ENCODE measurements at regions not wholly inside any gene's neighbourhood (a gene's known extent, or its start where the extent isn't known, plus 50 kb on each side); places are given as distances from the start of the nearest gene placed in this dataset.

- no peak for DNase-seq
Measured at GRCh38 chr9:87290241-87291052, 207.2 kb upstream of the DAPK1 start.

- no peak for DNase-seq
Measured at GRCh38 chr9:87292449-87293191, 205.0 kb upstream of the DAPK1 start.

- DNase-seq, result no peak
Measured at GRCh38 chr9:87294126-87294525, 203.5 kb upstream of the DAPK1 start.

GRCh38 chr9:87300915-87301314 lies 196.8 kb upstream of the DAPK1 start:
- no peak for DNase-seq

GRCh38 chr9:87301371-87301770 lies 196.3 kb upstream of the DAPK1 start:
- DNase-seq, result no peak

- DNase-seq, result no peak
Measured at GRCh38 chr9:87305151-87305550, 192.5 kb upstream of the DAPK1 start.

- DNase-seq, result no peak
Measured at GRCh38 chr9:87306006-87306405, 191.7 kb upstream of the DAPK1 start.

- DNase-seq, result no peak
Measured at GRCh38 chr9:87307848-87308247, 189.8 kb upstream of the DAPK1 start.

- no peak for DNase-seq
Measured at GRCh38 chr9:87309236-87309635, 188.4 kb upstream of the DAPK1 start.

GRCh38 chr9:87310827-87311523 lies 186.7 kb upstream of the DAPK1 start:
- DNase-seq, result no peak

GRCh38 chr9:87319656-87320055 lies 178.0 kb upstream of the DAPK1 start:
- DNase-seq, result no peak

GRCh38 chr9:87320146-87320884 lies 177.4 kb upstream of the DAPK1 start:
- DNase-seq, result no peak

GRCh38 chr9:87322840-87323635 lies 174.6 kb upstream of the DAPK1 start:
- DNase-seq, result no peak

- no peak for DNase-seq
Measured at GRCh38 chr9:87323928-87324327, 173.7 kb upstream of the DAPK1 start.

GRCh38 chr9:87324613-87325194 lies 173.0 kb upstream of the DAPK1 start:
- DNase-seq, result peak; percentile 48

- DNase-seq, result no peak
Measured at GRCh38 chr9:87327575-87328125, 170.0 kb upstream of the DAPK1 start.

GRCh38 chr9:87333802-87334201 lies 163.9 kb upstream of the DAPK1 start:
- DNase-seq, result no peak

- no peak for DNase-seq
Measured at GRCh38 chr9:87334366-87334765, 163.3 kb upstream of the DAPK1 start.

- no peak for DNase-seq
Measured at GRCh38 chr9:87336407-87336806, 161.3 kb upstream of the DAPK1 start.

GRCh38 chr9:87336914-87337333 lies 160.7 kb upstream of the DAPK1 start:
- DNase-seq, result peak; percentile 79

GRCh38 chr9:87337335-87338087 lies 160.2 kb upstream of the DAPK1 start:
- DNase-seq, result peak; percentile 60

Data from NCI-H748 treated with DMSO at 0.1 percent for 48 hours (cell line).